Peyer's patch (tissue), 4 donors: ENCODE measurements at regions not wholly inside any gene's neighbourhood (a gene's known extent, or its start where the extent isn't known, plus 50 kb on each side); places are given as distances from the start of the nearest gene placed in this dataset.

ENCODE experiments used
- DNase-seq, 3 donors: peaks; one replicate each; pipeline ENCODE4 v3.0.0-alpha.2; 2017 to 2019
- H3K27ac ChIP-seq, 4 donors: fragments of 200-600 bp; sonication (generic); one replicate each; pipeline ENCODE4 v1.5.1; 2016 to 2019
- H3K27me3 ChIP-seq, 2 donors: fragments of 200-600 bp; sonication (generic); one replicate each; pipeline ENCODE4 v1.5.1; 2019
- H3K36me3 ChIP-seq, 3 donors: fragments of 200-600 bp; sonication (generic); one replicate each; pipeline ENCODE4 v1.5.1; 2016 to 2019
- H3K4me1 ChIP-seq, 4 donors: fragments of 200-600 bp; sonication (generic); one replicate each; pipeline ENCODE4 v1.5.1; 2016 to 2019
- H3K4me3 ChIP-seq, 4 donors: fragments of 200-600 bp; sonication (generic); 1 replicate in 3 of 4; 2 replicates in 1 of 4; pipeline ENCODE4 v1.5.1; 2016 to 2019; ENCODE audit warnings: mild to moderate bottlenecking in 1 of 4
- H3K9me3 ChIP-seq, 4 donors: fragments of 200-600 bp; sonication (generic); one replicate each; pipeline ENCODE4 v1.5.1; 2016 to 2019; ENCODE audit warnings: mild to moderate bottlenecking in 1 of 4
- POLR2A ChIP-seq, 2 donors: fragments of 450-650 bp; IDR thresholded peaks; one replicate each; pipeline ENCODE4 v1.5.1; 2017; ENCODE audit warnings: antibody characterized with exemption in 2 of 2, mild to moderate bottlenecking in 2 of 2, moderate library complexity in 2 of 2
- TF ChIP-seq, protein P1 (sequence below), 6 experiments: fragments of 450-650 bp in 4 of 6; fragments of 200-600 bp in 2 of 6; sonication (generic) in 1 of 6; IDR thresholded peaks; one replicate each; pipeline ENCODE4 v1.5.1; 2017 to 2019; ENCODE audit warnings: antibody characterized with exemption in 6 of 6, mild to moderate bottlenecking in 3 of 6, moderate library complexity in 1 of 6

DNA sequence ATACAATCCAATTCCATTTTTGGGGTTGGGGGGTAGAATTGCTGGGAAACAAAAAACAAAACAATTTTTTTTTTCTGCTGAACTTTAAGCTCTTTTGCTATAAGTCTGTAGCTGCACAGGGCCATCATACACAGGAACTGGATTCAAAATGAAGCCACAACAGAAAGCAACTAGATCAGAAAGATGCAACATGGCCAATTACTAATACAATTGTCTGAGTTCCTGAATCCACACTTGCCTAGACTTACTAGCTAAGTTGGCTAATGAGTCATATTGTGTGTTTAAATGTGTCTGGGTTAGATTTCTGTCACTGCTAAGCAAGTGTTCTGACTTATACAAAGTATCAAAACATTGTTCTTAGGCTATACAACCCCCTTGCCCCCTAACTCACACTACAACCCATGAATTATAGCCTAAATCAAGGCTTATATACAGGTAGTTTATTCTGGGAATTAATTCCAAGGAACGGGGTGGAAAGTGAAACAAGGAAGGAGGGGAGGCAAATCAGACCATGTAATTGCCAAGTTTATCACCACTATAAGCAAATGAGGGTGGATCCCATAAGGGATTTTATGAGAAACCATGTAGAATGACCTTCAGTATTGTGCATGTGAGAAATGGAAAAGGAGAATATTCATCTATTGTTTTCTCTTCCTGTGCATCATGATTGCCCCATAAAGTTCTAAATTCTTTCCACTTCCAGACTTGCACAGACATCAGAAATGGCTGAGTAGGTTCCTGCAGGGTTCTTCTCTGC lies 337.9 kb upstream of the SORCS1 start:
- DNase-seq: no peak
- no peak for TF ChIP-seq POLR2A (IDR thresholded peaks at IDR 0.05)
- H3K4me3 ChIP-seq: no peak overlapping the region
- no peaks in the 10 kb centered on the region for H3K36me3 ChIP-seq
- no peak overlapping the region for H3K27ac ChIP-seq
- no peaks in the 10 kb centered on the region for H3K27me3 ChIP-seq
- H3K4me1 ChIP-seq: no peaks in the 10 kb centered on the region
- peaks cover 0 to 3% (median 0%) of the 10 kb centered on the region in 4 donors for H3K9me3 ChIP-seq

- H3K4me3 ChIP-seq: no peak overlapping the region
- TF ChIP-seq POLR2A (IDR thresholded peaks at IDR 0.05): no peak
- TF ChIP-seq, protein P1, sequence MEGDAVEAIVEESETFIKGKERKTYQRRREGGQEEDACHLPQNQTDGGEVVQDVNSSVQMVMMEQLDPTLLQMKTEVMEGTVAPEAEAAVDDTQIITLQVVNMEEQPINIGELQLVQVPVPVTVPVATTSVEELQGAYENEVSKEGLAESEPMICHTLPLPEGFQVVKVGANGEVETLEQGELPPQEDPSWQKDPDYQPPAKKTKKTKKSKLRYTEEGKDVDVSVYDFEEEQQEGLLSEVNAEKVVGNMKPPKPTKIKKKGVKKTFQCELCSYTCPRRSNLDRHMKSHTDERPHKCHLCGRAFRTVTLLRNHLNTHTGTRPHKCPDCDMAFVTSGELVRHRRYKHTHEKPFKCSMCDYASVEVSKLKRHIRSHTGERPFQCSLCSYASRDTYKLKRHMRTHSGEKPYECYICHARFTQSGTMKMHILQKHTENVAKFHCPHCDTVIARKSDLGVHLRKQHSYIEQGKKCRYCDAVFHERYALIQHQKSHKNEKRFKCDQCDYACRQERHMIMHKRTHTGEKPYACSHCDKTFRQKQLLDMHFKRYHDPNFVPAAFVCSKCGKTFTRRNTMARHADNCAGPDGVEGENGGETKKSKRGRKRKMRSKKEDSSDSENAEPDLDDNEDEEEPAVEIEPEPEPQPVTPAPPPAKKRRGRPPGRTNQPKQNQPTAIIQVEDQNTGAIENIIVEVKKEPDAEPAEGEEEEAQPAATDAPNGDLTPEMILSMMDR (IDR thresholded peaks at IDR 0.05): no peak
- H3K36me3 ChIP-seq: no peaks in the 10 kb centered on the region
- no peak overlapping the region for H3K27ac ChIP-seq
- H3K4me1 ChIP-seq: no peaks in the 10 kb centered on the region
- DNase-seq: no peak
- no peaks in the 10 kb centered on the region for H3K27me3 ChIP-seq
- no peaks in the 10 kb centered on the region for H3K9me3 ChIP-seq
These were observed 334.5 kb upstream of the SORCS1 start for GRCh38 chr10:107498983-107499382.

DNA sequence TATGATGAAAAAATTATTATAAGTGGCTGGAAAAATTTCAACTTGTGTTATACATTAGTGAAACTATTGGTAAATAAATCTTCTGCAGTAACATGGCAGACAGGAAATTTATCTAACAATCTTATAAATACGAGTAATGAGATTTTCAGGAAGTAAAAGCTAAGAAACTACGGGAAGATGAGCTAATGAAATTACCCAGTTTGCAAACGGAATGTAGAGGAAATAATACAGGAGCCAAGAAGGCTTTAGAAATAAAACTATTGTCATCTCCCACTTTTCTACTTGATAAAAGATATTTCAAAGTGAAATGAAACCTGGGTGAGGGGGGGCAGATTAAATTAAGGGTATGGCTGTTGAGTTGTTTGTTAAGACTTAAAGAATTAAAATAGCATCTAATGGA lies 332.5 kb upstream of the SORCS1 start:
- TF ChIP-seq, protein P1 (IDR thresholded peaks at IDR 0.05): no peak
- no peak for TF ChIP-seq POLR2A (IDR thresholded peaks at IDR 0.05)
- H3K9me3 ChIP-seq: no peaks in the 10 kb centered on the region
- H3K27ac ChIP-seq: no peak overlapping the region
- H3K27me3 ChIP-seq: no peaks in the 10 kb centered on the region
- no peaks in the 10 kb centered on the region for H3K36me3 ChIP-seq
- no peak for DNase-seq
- no peaks in the 10 kb centered on the region for H3K4me1 ChIP-seq
- no peak overlapping the region for H3K4me3 ChIP-seq

DNA sequence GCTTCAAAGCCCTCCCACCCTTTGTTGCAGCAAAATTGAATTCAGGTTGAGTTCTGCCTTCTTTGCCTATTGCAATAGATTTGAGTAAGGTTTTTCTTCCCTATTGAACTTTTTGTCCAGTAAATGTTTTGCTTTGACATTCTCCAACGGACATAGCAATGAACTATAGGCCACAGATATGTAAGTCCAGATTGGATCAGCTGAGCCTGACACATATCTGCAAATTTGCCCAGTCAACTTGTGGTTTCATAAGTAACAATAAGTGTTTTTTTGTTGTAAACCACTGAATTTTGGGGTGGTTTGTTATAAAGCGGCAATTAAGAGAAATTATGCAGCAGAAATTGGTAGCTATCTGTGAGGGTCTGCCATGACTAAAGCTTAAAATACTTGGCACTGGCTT lies 332.1 kb upstream of the SORCS1 start:
- TF ChIP-seq, protein P1 (IDR thresholded peaks at IDR 0.05): no peak
- TF ChIP-seq POLR2A (IDR thresholded peaks at IDR 0.05): no peak
- Histone ChIP-seq H3K36me3 (no peaks in the 10 kb centered on the region), H3K4me1 (no peaks in the 10 kb centered on the region)

DNA sequence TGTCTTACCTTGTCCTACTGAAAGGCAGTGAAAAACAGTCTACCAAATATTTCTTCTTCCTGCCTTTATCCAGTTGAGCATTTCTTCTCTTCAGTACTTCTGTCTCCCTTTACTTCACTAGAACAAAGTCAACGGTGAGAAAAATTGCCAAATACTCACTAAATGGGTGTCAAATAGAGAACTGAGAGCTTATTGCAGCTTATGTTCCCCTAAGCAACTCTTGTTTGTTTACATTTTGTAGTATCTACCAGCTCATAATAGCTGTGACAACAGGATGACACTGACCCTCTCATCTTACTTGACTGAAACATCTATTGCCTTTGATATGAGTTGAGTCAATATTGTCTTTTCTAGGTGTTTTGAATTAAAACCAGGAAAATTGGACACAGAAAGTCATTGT lies 327.9 kb upstream of the SORCS1 start:
- Histone ChIP-seq H3K9me3 (no peaks in the 10 kb centered on the region), H3K27ac (no peak overlapping the region), H3K4me3 (no peak overlapping the region), H3K4me1 (no peaks in the 10 kb centered on the region), H3K27me3 (no peaks in the 10 kb centered on the region), H3K36me3 (no peaks in the 10 kb centered on the region)
- DNase-seq: no peak
- no peak for TF ChIP-seq POLR2A (IDR thresholded peaks at IDR 0.05)
- TF ChIP-seq, protein P1 (IDR thresholded peaks at IDR 0.05): no peak

More for the DNA sequence above, 332.1 kb upstream of the SORCS1 start:
- H3K27me3 ChIP-seq: no peaks in the 10 kb centered on the region
- no peak for DNase-seq
- no peak overlapping the region for H3K27ac ChIP-seq
- no peak overlapping the region for H3K4me3 ChIP-seq
- H3K9me3 ChIP-seq: no peaks in the 10 kb centered on the region

DNA sequence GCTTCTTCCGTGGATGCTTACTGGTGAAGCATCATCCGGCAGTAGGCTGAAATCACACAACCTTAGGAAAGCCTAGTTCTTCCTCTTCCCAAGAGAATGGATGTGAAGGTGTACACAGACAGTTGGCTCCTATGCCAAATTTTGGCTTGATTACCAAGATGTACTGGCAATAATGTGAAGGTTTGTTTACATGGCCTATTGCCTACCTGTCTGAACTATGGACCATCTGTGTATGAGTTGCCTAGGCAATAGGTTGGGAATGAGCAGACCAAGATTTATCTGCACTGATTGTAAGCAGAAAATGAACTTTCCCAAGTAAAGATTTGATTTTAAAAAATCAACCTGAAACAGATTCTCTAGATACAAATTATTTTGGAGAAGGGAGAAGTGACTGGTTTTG lies 325.9 kb upstream of the SORCS1 start:
- no peak for DNase-seq
- H3K27me3 ChIP-seq: no peaks in the 10 kb centered on the region
- TF ChIP-seq, protein P1 (IDR thresholded peaks at IDR 0.05): no peak
- TF ChIP-seq POLR2A (IDR thresholded peaks at IDR 0.05): no peak
- no peak overlapping the region for H3K27ac ChIP-seq
- no peaks in the 10 kb centered on the region for H3K36me3 ChIP-seq
- H3K9me3 ChIP-seq: no peaks in the 10 kb centered on the region
- no peaks in the 10 kb centered on the region for H3K4me1 ChIP-seq
- no peak overlapping the region for H3K4me3 ChIP-seq
